ENCODE measurements at regions not wholly inside any gene's neighbourhood (a gene's known extent, or its start where the extent isn't known, plus 50 kb on each side); places are given as distances from the start of the nearest gene placed in this dataset.
"Not testable (repeated sequence)": the region's sequence is repeated elsewhere in the genome, so short reads cannot be mapped to it uniquely, and the experiment has no call there.

GRCh38 chrX:138082896-138083295 lies 517.0 kb downstream of the ZIC3 start:
- Histone ChIP-seq H3K9me3 (no peaks in the 10 kb centered on the region), H3K27me3 (no peaks in the 10 kb centered on the region), H3K4me3 (no peak overlapping the region), H3K4me1 (no peaks in the 10 kb centered on the region), H3K36me3 (replicated peaks in 1 of 2; ENCODE audit: insufficient read depth in 1 of 2, low read depth in 2 of 2) (no peaks in the 10 kb centered on the region), H3K27ac (no peak overlapping the region)
- intact Hi-C loops (cut with DNase I) = no loop called here
- no peak for DNase-seq
- TF ChIP-seq POLR2A (IDR thresholded peaks at IDR 0.05) (no peak), CTCF (IDR thresholded peaks at IDR 0.05) (no peak)
- 7 to 14% methylated on average over 2 of the region's 2 CpGs for WGBS, 2 donors
- no peak for ATAC-seq

GRCh38 chrX:138110910-138111309 lies 545.0 kb downstream of the ZIC3 start:
- H3K27me3 ChIP-seq; H3K4me1 ChIP-seq; H3K27ac ChIP-seq; DNase-seq; ATAC-seq; H3K36me3 ChIP-seq (replicated peaks in 1 of 2; ENCODE audit: insufficient read depth in 1 of 2, low read depth in 2 of 2); H3K9me3 ChIP-seq; intact Hi-C loops (cut with DNase I); H3K4me3 ChIP-seq: not testable (repeated sequence)
- 79 to 100% methylated on average over 2 to 3 of the region's 3 CpGs for WGBS, 2 donors

GRCh38 chrX:138127314-138127713 lies 561.4 kb downstream of the ZIC3 start:
- intact Hi-C loops (cut with DNase I) = no loop called here
- ATAC-seq = no peak

GRCh38 chrX:138128027-138128671 lies 562.2 kb downstream of the ZIC3 start:
- H3K27ac ChIP-seq = no peak overlapping the region
- no peaks in the 10 kb centered on the region for H3K9me3 ChIP-seq
- TF ChIP-seq POLR2A (IDR thresholded peaks at IDR 0.05) (no peak), CTCF (IDR thresholded peaks at IDR 0.05) (peak; percentile 30 to 59 (median 37))
- no peaks in the 10 kb centered on the region for H3K27me3 ChIP-seq
- no peaks in the 10 kb centered on the region for H3K36me3 ChIP-seq (replicated peaks in 1 of 2; ENCODE audit: insufficient read depth in 1 of 2, low read depth in 2 of 2)
- H3K4me1 ChIP-seq = no peaks in the 10 kb centered on the region
- no peak overlapping the region for H3K4me3 ChIP-seq
- intact Hi-C loops (cut with DNase I) = no loop called here
- DNase-seq (peak in 2 of 4 donors; percentile 3 to 13), ATAC-seq (no peak)
- 0 to 24% methylated on average over 3 to 8 of the region's 8 CpGs for WGBS, 2 donors

More at GRCh38 chrX:138127314-138127713, 561.4 kb downstream of the ZIC3 start:
- no peak for TF ChIP-seq POLR2A (IDR thresholded peaks at IDR 0.05)
- TF ChIP-seq CTCF (IDR thresholded peaks at IDR 0.05) = no peak
- Histone ChIP-seq H3K27me3 (no peaks in the 10 kb centered on the region), H3K27ac (no peak overlapping the region), H3K36me3 (replicated peaks in 1 of 2; ENCODE audit: insufficient read depth in 1 of 2, low read depth in 2 of 2) (no peaks in the 10 kb centered on the region), H3K9me3 (no peaks in the 10 kb centered on the region), H3K4me1 (no peaks in the 10 kb centered on the region), H3K4me3 (no peak overlapping the region)
- DNase-seq = no peak
- 51 to 56% methylated on average over 8 of the region's 8 CpGs for WGBS, 2 donors

GRCh38 chrX:138150709-138151108 lies 560.8 kb downstream of the FGF13 start:
- no peak for ATAC-seq

More at GRCh38 chrX:138150709-138151108, 560.8 kb downstream of the FGF13 start:
- H3K36me3 ChIP-seq (replicated peaks in 1 of 2; ENCODE audit: insufficient read depth in 1 of 2, low read depth in 2 of 2) = no peaks in the 10 kb centered on the region
- no peak overlapping the region for H3K4me3 ChIP-seq
- H3K4me1 ChIP-seq = no peaks in the 10 kb centered on the region
- DNase-seq = no peak
- H3K27ac ChIP-seq = no peak overlapping the region
- no peaks in the 10 kb centered on the region for H3K9me3 ChIP-seq
- no peaks in the 10 kb centered on the region for H3K27me3 ChIP-seq
- TF ChIP-seq CTCF (IDR thresholded peaks at IDR 0.05) (no peak), POLR2A (IDR thresholded peaks at IDR 0.05) (no peak)
- 4 to 7% methylated on average over 2 of the region's 2 CpGs for WGBS, 2 donors
- intact Hi-C loops (cut with DNase I) = no loop called here
